Mammary epithelial cell (primary cell): ENCODE measurements at regions not wholly inside any gene's neighbourhood (a gene's known extent, or its start where the extent isn't known, plus 50 kb on each side); places are given as distances from the start of the nearest gene placed in this dataset.

ENCODE experiments used
- CTCF ChIP-seq, 2 donors: IDR thresholded peaks in 1 of 2; conservative IDR thresholded peaks in 1 of 2; 2 replicates each; pipeline ENCODE4 v1.5.1; 2011 to 2012; ENCODE audit warnings: inconsistent platforms in 2 of 2, low read length in 2 of 2, mild to moderate bottlenecking in 2 of 2, control low read depth in 1 of 2, low read depth in 1 of 2; ENCODE audit not compliant: insufficient read depth in 1 of 2; ENCODE audit errors: extremely low read depth in 1 of 2
- EZH2 ChIP-seq: IDR thresholded peaks from 2 replicates; pipeline ENCODE4 v1.6.1; 2012; ENCODE audit warnings: low read length, inconsistent platforms, borderline replicate concordance

GRCh38 chr13:80442609-80443008, 101.7 kb upstream of the SPRY2 start:
- TF ChIP-seq CTCF (conservative IDR thresholded peaks at IDR 0.05 in 1 of 2, IDR thresholded peaks at IDR 0.05 in 1 of 2; ENCODE audit: extremely low read depth in 1 of 2, insufficient read depth in 1 of 2, low read depth in 1 of 2, low read length in 2 of 2): no peak
- no peak for TF ChIP-seq EZH2
